ENCODE measurements at regions not wholly inside any gene's neighbourhood (a gene's known extent, or its start where the extent isn't known, plus 50 kb on each side); places are given as distances from the start of the nearest gene placed in this dataset.
"Not testable (repeated sequence)": the region's sequence is repeated elsewhere in the genome, so short reads cannot be mapped to it uniquely, and the experiment has no call there.

DNA sequence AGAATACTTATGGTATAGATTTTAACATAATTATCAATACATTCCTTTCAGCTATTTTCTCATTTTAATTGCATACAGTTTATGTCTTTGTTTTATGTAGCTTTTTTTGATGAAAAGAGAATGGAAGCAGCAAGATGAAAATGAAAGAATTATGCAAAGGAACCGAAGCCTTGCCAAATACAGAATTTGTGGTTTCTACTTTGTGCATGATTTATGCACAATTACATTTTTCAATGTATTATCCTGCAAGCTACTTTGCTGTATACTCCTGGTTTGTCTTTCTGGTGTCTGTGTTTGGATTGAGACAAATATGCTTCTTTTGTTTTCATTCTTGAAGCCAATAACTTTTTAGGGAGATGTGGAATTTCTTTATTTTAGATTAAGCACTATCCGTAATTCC lies 1642.6 kb upstream of the CELF4 start:
- no peak for DNase-seq

DNA sequence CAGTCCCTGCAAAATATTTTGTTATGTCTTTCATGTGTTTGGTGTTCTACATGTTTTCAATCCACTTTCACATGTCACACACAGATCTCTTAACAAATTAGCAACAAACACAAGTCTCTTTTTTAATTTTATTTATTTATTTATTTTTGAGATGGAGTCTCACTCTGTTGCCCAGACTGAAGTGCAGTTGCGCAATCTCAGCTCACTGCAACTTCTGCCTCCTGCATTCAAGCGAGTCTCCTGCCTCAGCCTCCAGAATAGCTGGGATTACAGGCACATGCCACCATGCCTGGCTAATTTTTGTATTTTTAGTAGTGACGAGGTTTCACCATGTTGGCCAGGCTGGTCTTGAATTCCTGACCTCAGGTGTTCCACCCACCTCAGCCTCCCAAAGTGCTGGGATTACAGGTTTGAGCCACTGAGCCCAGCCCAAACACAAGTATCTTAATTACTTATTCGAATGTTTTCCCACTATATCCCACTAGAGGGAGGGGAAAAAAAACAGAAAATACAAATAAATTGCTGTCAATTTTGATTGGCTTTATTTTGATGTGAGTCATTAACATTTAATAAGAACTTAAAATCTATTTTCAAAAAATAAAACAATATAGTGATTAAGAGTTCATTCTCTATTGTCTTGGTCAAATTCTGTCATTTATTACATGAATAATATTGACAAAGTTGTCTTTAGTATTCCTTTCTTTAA lies 1641.0 kb upstream of the CELF4 start:
- DNase-seq, result not testable (repeated sequence)

DNA sequence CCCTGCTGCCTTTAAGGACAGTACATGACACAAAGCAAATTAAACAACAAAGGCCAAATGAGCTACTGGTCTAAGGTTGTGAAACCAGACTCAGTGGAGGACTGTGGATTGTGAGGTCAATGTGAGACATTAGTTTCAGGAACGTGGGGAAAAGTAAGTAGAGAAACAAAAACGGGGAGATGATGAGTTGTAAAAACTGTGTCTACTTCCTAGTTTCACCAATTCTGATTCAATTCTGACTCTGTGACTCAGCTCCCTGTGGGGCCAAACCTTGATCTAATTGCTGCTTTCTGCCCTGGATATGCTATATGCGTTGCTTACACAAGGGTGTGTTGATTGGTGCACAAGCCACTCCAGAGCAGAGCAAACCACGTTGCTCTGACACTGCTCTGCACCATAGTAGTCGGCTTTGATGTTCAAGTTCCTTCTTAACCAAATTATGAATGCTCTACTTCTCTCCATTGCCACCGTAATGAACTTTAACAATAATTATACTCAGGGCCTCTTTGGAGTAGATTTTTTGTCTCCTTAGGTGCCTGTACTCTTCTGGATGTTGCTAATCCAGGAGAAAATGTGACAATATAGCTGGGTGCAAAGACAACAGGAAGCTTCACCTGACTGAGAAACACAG lies 1640.1 kb upstream of the CELF4 start:
- no peak for DNase-seq

DNA sequence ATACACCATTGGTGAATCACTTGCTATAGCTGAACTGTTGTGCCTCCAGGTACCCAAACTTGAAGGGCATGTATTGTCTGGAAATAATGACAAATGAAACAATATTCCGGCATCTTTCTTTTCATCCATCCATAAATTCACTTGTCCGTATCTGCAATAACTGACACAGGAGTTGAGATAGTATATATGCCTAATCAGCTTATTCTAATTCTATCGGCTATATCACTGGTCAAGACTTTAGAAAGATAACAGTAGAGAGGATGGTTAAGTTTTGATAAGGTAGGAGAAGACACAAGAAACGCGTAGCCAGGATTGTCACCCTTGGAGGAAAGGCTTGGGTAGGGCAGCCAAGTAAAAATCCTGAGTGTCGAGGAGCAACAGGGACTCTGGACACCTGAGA lies 1634.6 kb upstream of the CELF4 start:
- DNase-seq, result no peak

DNA sequence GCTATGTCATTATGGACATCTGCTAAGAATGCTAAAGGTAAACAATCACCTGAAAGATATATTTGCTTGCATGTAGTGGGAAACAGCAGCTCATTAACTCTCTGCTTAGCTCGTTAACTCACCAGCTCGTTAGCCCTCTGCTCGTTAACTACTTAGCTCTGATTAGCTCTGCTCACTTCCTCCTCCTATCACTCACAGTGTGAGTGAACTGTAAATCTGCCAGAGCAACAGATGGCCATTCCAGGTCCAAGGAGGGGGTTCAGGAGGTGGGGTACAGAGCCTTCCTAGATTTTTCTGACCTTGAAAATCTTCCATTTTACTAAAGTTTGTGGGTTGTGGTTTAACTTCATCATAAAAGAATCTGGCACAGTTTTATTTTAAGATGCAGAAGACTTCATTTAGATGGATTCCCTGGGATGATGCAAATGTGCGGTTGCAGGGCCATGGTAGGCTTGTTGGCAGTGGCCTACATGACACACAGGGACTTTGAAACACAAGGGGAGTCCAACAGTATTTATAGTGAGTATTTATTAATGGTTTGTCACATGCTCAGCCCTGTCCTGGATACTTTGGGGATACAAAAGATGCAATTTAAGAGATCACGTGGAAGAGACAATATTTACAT lies 1633.7 kb upstream of the CELF4 start:
- no peak for DNase-seq

DNA sequence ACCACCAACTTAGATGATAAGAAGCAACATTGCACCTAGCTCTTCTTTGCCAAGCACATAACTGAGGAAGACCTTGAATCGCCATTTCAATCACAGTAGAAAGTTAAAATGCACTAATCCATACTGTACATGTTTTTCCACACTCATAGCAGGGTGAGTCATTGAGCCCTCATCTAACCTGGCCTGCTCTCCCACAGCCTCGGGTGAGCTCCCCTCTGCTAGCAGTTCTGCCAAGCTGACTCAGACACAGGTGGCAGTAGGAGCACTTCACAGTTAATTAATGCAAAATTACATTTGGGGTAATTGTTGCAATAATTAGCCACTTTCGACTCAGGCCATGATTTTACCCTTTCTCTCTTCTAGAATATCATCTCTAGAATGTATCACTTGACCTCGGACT lies 1632.8 kb upstream of the CELF4 start:
- DNase-seq, result no peak

DNA sequence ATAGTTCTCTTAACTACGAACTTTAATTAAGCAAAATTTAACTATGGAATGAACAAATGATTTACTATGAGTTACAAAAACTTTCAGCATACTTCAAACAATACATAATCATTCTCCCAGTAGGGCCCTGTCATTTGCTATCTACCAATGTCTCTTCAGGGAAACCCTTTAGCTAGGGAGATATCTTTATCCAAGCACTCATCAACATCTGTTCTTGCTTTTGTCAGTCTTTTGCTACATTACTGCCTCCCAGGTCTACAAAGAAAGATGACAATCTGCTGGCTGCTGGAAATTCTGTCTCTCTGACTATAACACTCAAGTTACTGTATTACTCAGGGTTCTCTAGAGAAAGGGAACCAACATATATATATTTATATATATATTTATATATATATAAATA lies 1626.3 kb upstream of the CELF4 start:
- DNase-seq, result no peak

DNA sequence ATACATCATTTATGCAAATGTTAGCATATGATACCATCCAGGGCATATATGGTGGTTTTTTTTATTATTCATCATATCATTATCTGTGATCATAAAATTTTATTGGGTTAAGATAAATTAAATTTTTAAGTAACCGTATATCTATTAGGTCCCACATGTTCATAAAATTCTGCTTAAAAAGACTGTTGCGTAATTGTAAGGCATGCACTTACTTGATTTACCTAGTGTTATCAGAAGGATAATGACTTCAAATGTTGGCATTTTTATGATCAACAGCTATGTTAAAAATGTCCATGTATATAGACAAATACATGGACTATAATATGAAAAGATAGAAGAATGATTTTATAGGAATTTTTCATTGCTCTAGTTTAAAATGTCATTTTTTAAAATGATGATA lies 1625.5 kb upstream of the CELF4 start:
- no peak for DNase-seq

DNA sequence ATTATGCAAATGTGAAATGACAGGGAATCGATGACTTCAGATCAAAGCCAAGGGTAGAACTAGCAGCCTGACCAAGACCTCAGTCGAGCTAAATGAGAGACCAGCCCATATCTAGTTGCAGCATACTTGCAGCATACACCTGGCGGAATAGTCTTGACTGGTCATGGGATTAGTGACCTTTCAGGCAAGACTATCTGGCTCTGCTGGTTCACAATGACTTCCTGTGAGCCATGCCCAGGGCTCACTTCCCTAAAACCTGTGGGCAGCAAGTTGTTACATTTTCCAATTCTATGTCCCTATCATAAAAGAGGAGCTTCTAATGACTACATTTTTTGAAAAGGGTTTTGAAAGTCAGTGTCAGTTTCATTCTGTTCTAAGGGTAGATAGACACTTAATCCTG lies 1624.9 kb upstream of the CELF4 start:
- DNase-seq, result no peak

DNA sequence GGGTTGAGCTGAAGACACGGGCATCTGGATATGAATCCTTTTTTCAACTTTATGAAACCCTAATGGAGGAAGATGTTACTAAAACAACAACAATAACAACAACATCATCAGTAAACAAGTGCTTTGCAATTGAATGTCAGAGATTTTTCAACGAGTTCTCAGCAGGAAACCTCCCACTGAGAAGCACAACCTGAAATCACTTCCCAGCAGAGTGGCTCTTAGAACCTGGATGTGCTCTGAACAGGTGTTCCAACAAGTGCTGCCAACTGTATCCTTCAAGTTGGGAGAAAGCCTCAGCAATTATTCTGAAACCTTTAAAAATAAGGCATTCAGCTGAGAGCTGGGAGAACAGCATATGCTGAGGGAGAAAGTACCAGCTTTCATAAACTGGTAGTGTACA lies 1622.7 kb upstream of the CELF4 start:
- DNase-seq, result no peak

DNA sequence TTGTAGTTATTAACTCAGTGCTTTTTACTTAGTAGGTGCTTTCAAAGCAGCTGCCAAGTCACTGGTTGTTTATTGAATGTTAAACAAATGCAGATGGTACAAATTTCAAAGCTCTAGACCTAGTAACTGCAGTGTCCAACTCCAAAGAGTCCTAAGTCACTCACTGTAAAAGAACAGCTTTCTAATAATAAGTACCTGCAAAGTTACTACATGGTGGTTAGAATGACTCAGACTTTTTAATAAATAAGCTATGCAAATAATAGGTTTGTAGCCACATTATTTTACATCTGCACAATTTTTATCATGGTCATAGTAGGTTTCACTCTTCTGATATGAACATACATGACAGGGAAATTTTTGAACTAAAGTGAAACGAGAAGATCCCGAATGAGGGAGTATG lies 1620.4 kb upstream of the CELF4 start:
- no peak for DNase-seq

DNA sequence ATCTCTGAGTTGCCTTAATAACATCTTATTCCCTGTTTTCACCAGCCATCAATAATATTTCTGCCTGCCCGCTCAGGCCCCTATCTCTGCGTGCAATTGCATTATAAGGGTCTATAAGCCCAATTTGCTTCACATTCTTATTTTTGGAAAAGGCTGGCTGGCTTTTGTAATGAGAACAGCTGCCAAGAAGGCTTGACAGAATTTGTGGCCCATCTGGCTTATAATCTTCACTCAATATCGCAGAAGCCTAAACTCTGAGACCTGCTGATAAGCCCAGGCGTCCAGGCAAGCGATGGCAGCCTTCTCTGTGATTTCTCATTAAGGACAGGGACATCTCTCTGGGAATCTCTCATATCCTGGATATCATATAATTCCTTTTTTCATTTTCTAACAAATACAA lies 1618.6 kb upstream of the CELF4 start:
- DNase-seq, result no peak

DNA sequence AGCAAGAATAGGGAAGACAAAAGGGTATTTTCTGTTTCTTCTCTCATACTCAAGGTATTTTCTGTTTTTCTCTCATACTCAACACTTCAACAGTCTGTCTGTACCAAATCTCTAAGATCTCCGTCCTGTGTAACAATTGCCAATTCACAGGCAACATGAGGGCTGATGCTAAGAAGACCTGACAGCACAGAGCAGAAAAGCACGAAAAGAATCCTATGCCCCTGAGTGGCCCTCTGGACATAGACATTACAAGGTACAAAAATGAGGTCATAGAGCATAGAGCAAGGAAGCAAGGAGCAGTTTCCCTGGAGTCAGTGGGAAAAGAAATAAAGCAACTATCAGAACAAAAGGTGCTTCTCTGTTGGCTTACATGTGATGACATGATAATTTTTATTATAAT lies 1612.6 kb upstream of the CELF4 start:
- DNase-seq, result no peak

DNA sequence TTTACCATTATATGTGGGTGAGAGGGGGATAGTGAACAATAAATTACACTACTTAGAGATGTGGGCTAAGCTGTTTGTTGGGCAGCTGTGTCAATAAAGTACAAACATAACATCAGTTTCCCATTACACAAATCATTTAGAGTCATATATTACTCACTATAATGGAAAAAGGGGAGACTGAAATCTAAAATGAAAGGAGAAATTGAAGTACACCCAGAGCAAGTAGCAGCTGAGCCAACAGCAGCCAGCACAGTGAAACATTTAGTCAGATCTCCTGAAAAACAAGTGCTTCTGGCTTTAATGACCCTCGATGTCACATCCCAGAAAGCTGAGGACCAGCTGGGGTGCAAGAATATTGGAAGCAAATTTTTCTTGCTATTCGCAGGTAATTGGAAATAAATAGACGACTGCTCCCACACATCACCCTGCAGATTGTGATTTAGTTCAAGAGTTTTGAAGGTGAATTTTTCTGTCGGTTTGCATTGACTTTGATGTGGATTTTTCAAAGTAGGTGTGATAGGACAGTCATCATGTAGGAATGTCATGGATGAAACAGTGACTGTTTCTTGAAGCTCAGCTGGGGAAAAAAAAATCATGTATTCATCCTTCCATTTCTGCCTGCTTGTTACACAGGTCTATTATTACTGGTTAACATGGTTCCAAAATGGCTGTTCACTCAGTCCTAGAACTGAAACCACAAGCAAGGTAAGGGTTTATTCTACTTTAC lies 1607.3 kb upstream of the CELF4 start:
- no peak for DNase-seq

DNA sequence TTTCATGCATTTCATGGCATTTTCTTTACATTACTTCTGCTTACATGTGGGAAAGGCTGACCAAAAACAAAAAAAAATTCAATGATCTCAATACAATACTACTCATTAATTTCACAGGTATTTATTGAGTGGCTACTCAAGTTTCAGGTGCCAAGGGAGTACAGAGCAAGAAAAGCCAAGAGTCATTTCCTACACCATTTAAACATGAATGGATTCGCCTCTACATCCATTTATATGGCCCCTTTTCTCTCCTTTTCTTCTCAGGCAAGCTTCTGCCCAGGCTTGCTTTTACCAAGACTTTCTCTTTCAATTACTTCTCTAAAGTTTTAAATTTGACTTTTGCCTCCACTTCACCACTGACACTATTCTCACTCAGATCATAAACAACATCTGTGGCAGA lies 1603.1 kb upstream of the CELF4 start:
- DNase-seq, result no peak

DNA sequence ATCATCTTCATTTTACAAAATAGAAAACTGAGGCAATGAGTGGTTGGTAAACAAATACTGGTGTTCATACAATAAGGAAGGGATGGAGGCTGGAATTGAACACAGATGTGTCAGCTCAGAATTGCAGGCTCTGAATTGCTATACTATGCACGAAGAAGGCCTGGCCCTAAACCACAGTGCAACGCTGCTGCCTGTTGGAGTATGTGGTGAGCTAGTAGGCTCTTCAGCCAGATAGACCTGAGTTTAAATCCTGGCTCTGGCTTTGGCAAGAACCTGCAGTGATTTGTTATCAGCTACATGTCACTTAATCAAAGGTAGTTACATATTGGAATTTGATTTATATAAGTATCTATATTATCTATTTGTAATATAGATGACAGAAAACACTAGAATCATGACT lies 1602.4 kb upstream of the CELF4 start:
- DNase-seq, result no peak

DNA sequence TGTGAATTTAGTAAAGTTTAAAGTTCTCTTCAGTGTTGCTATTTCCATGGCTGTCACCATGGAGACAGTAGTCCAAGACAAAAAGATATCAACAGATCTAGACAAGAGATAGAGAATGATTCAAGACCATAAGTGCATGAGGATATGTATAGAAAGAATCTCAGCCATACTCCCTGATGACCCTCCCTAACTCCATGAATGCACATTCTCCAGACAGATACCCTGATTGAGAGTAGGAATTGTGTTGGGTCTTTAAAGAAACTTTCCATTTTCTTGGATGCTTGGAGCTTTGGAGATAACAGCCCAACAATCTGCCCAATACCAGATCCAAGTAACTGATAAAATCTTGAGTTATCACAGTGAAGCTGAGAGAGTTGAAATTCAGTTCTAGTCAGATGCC lies 1601.2 kb upstream of the CELF4 start:
- no peak for DNase-seq

DNA sequence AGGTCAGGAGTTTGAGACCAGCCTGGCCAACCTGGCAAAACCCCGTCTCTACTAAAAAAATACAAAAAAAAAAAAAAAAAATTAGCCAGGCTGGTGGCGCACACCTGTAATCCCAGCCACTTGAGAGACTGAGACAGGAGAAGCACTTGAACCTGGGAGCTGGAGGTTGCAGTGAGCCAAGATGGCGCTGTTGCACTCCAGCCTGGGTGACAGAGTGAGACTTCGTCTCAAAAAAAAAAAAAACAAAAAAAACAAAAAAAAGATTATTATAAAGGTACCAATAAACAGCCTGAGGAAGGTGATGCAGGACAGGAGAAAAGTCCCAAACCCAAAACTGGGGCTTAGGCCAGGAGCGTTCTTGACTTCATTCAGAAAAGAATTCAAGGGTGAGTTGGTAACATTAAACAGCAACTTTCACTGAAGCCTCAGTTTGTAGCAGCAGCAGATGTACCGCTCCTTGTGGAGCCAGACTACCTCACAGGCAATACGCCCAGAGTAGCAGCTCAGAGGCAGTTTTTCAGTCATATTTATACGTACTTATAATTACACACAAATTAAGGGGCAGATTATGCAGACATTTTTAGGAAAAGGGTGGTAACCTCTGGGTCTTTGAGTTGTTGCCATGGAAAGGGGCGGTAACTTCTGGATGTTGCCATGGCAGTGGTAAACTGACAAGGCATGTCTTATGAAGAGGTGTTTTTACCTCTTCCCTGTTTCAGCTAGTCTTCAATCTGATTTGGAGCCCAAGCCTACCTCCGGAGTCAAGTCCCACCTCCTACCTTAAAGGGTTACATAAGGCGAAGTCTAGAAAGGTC lies 1596.6 kb upstream of the CELF4 start:
- DNase-seq, result no peak

DNA sequence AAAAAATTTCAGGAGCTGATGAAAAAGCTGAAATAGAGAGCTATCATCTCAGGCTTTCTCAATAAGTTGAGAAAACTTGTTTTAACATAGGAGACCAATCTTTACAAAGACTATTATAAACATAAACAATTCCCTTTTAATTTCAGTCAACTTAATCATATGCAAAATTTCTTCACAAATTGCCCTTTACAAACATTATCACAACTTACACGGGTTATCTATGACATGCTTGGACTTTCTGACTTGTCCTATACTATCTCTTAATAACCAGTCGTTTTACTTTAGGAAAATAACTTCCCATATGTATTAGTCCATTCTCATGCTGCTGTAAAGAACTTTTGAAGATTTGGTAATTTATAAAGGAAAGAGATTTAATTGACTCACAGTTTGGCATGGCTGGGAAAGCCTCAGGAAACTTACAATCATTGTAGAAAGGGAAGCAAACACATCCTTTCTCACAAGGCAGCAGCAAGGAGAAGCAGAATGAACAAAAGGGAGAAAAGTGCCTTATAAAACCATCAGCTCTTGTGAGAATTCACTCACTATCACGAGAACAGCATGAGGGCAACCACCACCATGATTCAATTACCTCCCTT lies 1583.7 kb upstream of the CELF4 start:
- no peak for DNase-seq

DNA sequence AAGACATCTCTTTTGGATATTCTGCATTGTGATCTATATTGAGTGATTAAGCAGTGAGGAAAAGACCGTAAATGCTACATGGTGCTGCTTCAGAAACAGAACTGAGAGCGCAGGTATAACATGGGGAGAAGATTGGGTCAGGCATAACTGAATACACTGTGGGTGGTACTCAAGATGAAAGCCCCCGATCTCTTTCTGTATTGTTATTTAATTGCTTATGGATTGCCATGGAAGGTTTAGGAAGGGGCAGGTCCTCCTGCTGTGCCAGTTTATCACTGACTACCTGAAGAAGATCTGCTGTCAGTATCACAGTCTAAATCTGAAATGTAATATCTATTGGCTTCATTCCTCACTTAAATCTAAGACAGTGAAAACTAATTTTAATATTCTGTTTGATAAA lies 1568.7 kb upstream of the CELF4 start:
- DNase-seq, result no peak

DNA sequence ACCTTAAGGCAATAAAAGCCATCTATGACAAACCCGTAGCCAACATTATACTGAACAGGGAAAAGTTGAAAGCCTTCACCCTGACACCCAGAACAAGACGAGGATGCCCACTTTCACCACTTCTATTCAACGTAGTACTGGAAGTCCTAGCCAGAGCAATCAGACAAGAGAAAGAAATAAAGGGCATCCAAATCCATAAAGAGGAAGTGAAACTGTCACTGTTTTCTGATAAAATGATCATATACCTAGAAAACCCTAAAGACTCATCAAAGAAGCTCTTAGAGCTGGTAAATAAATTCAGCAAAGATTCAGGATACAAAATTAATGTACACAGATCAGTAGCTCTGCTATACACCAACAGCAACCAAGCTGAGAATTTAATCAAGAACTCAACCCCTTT lies 1561.9 kb upstream of the CELF4 start:
- not testable (repeated sequence) for DNase-seq

DNA sequence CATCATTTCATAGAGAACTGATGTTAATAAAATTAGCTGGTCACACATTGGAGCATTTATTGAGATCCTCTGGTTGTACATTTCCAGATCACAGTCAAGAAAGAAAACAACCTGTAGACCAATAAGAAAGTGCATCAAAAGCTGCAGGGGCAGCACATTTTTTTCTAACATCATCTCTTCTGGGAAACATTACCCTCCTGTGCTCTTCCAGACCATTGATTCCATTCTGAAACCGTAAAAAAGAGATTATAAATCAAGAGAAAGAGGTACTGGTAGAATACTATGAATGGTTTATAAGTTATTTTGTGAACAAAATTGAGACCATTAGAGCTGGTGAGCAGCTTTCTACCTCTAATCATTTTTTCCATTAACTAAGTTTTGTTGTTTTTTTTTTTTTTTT lies 1548.2 kb upstream of the CELF4 start:
- DNase-seq, result no peak

DNA sequence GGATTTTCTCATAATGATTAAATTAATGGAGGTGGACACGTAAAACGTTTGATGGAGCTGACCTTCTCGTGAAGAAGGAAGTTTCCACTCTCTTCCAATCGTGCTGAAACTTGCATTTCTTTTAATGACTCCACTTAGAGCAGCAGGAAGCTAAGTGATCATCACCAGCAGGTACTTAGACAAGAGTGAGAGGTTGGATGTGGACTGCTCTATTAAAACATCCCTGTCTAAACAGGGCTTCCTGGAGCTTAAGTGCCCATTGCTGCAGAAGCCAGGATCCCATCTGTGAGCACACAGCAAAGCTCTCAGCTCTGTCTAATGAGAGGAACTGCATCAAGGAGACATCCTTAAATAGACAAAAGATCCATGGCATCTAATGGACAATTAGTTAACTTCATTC lies 1539.5 kb upstream of the CELF4 start:
- no peak for DNase-seq
